SK-N-MC (cell line): ENCODE measurements at regions not wholly inside any gene's neighbourhood (a gene's known extent, or its start where the extent isn't known, plus 50 kb on each side); places are given as distances from the start of the nearest gene placed in this dataset.

Experiments used
- EZH2 ChIP-seq: fragments of 200-600 bp; sonication (generic); IDR thresholded peaks from one replicate; pipeline ENCODE4 v1.6.1; 2017; ENCODE audit warnings: antibody characterized with exemption
- FOXP2 ChIP-seq: optimal IDR thresholded peaks from 2 replicates; pipeline ENCODE3; 2011; ENCODE audit warnings: mild to moderate bottlenecking, moderate library complexity; ENCODE audit not compliant: insufficient read depth; ENCODE audit errors: extremely low read length, control extremely low read depth
- POLR2AphosphoS5 ChIP-seq: IDR thresholded peaks from 2 replicates; pipeline ENCODE4 v1.6.1; 2012; ENCODE audit warnings: mild to moderate bottlenecking, low read depth, low read length, borderline replicate concordance

DNA sequence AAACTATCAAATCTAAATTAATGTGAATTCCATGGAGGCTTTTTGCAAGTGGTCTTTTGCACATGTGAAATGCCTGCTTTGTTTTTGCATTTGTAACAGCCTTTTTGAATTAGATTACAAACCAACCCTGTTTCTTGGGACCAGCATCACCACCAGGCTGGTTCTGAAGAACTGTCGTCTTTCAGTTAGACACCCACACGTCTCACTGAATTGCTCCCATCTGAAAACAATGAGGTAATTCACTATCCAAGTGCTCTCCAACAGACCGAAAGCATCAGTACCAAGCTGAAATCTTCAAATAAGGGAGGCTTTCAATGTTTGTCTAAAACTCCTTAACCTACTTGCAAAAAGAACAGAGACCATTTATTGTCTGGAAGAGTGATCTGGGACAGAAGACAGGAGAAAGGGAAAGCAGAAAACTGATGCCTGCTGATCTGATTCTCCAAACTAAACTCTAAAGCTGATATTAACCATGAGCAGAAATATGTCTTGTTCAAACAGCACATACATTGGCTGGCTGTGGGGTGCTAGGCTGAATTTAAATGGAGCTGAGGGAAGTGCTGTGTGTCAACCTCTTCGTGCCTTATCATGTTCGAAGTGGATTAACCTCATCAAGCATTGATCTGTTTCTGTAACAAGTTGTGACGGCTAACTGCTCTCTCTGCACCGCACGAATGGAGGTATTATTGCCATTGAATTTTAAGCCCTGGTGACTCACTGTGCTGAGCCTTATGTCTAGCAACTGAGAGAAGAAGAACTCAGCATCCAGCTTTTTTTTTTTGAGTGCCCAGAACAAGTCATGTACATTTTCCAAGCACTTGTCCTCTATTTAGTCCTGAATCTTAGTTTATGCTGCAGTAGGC is 213.7 kb upstream of the P2RY1 start:
- TF ChIP-seq POLR2AphosphoS5 (no peak), EZH2 (no peak), FOXP2 (no peak)
